HepG2 (cell line): ENCODE measurements at regions not wholly inside any gene's neighbourhood (a gene's known extent, or its start where the extent isn't known, plus 50 kb on each side); places are given as distances from the start of the nearest gene placed in this dataset.

Experiments
- ARID4A ChIP-seq: sonication (generic); formaldehyde crosslinking; IDR thresholded peaks from 2 replicates; pipeline ENCODE4 v1.5.0; 2020; ENCODE audit warnings: mild to moderate bottlenecking, missing genetic modification reagents, borderline replicate concordance
- FOXA1 ChIP-seq, 2 experiments: fragments of 450-650 bp in 1 of 2; sonication (generic) in 1 of 2; formaldehyde crosslinking in 1 of 2; IDR thresholded peaks; 2 replicates each; pipeline versions ENCODE4 v1.4.0 to v1.6.1; 2016 to 2020; ENCODE audit warnings: missing genetic modification reagents in 1 of 2
- FOXP4 ChIP-seq: sonication (generic); formaldehyde crosslinking; IDR thresholded peaks from 2 replicates; pipeline ENCODE4 v1.4.0; 2020; ENCODE audit warnings: missing genetic modification reagents
- HMGXB3 ChIP-seq: sonication (generic); formaldehyde crosslinking; IDR thresholded peaks from 2 replicates; pipeline ENCODE4 v1.4.0; 2020; ENCODE audit warnings: missing genetic modification reagents, borderline replicate concordance
- HOXA5 ChIP-seq: sonication (generic); formaldehyde crosslinking; IDR thresholded peaks from 2 replicates; pipeline ENCODE4 v1.4.0; 2020; ENCODE audit warnings: missing genetic modification reagents
- JUND ChIP-seq: sonication (generic); formaldehyde crosslinking; IDR thresholded peaks from 2 replicates; pipeline ENCODE4 v1.8.0; 2022; ENCODE audit warnings: mild to moderate bottlenecking, missing genetic modification reagents
- SNAPC2 ChIP-seq: sonication (generic); formaldehyde crosslinking; IDR thresholded peaks from 2 replicates; pipeline ENCODE4 v1.8.1; 2022; ENCODE audit warnings: mild to moderate bottlenecking, missing genetic modification reagents
- ZNF280B ChIP-seq: sonication (generic); formaldehyde crosslinking; IDR thresholded peaks from 2 replicates; pipeline ENCODE4 v1.5.0; 2020; ENCODE audit warnings: missing genetic modification reagents, mild to moderate bottlenecking, borderline replicate concordance
- ZNF329 ChIP-seq: sonication (generic); formaldehyde crosslinking; IDR thresholded peaks from 2 replicates; pipeline ENCODE4 v1.9.0; 2021; ENCODE audit warnings: low read depth, mild to moderate bottlenecking, missing genetic modification reagents
- ZNF569 ChIP-seq: sonication (generic); formaldehyde crosslinking; IDR thresholded peaks from 2 replicates; pipeline ENCODE4 v1.5.0; 2020; ENCODE audit warnings: mild to moderate bottlenecking, missing genetic modification reagents, moderate library complexity, borderline replicate concordance
- ZNF616 ChIP-seq: sonication (generic); formaldehyde crosslinking; IDR thresholded peaks from 2 replicates; pipeline ENCODE4 v1.5.0; 2020; ENCODE audit warnings: low read depth, mild to moderate bottlenecking, missing genetic modification reagents
- ZNF83 ChIP-seq: sonication (generic); formaldehyde crosslinking; IDR thresholded peaks from 2 replicates; pipeline ENCODE4 v1.4.0; 2020; ENCODE audit warnings: missing genetic modification reagents, mild to moderate bottlenecking, borderline replicate concordance
- ZSCAN25 ChIP-seq: sonication (generic); formaldehyde crosslinking; IDR thresholded peaks from 2 replicates; pipeline ENCODE4 v1.8.0; 2022; ENCODE audit warnings: mild to moderate bottlenecking, missing genetic modification reagents

- TF ChIP-seq HMGXB3 (CRISPR knock-in tag) (peak; percentile 21; the same call in 1 of the 2 replicates), SNAPC2 (peak; percentile 26; the same call in 1 of the 2 replicates), ZNF83 (CRISPR knock-in tag) (no peak), ZSCAN25 (CRISPR knock-in tag) (no peak), HOXA5 (0 out of 2 replicates have a peak, but pooled peaks have one; percentile 33), ZNF280B (CRISPR knock-in tag) (no peak), JUND (CRISPR knock-in tag) (0 out of 2 replicates have a peak, but pooled peaks have one; percentile 50), FOXA1 (IDR thresholded peaks at IDR 0.05) (peak; percentile 93), FOXA1 (CRISPR knock-in tag; IDR thresholded peaks at IDR 0.05) (peak; percentile 97), ZNF616 (CRISPR knock-in tag) (no peak), ZNF329 (CRISPR knock-in tag) (no peak), FOXP4 (CRISPR knock-in tag) (peak; percentile 95), ZNF569 (CRISPR knock-in tag) (no peak), ARID4A (CRISPR knock-in tag) (no peak; the same call in 1 of the 2 replicates)
Observed at GRCh38 chr7:7114575-7115291, 67.6 kb upstream of the C1GALT1 start (continued).
